GM12878 (cell line): ENCODE measurements at regions not wholly inside any gene's neighbourhood (a gene's known extent, or its start where the extent isn't known, plus 50 kb on each side); places are given as distances from the start of the nearest gene placed in this dataset.
A peak's percentile ranks its signal among the peaks of the same experiment; 100 is the strongest.

ENCODE experiments used
- ATAC-seq: fragments of 200-7000 bp; cut with Tn5 transposase; 3 replicates; pipeline ENCODE4 v1.9.1; 2020; ENCODE audit warnings: mild to moderate bottlenecking, moderate library complexity
- BruUV-seq: library from RNA; stranded (reverse); fragments of 400-500 nt; replicated peaks from 2 replicates; lab custom pipeline; 2021; lab: Mats Ljungman, UMichigan
- CTCF ChIA-PET: fragments of 300-600 bp; sonication (Branson Sonifier 250); formaldehyde crosslinking; extraction: SDS; loops from one replicate; lab custom pipeline; 2021; ENCODE audit warnings: inconsistent platforms; lab: Yijun Ruan, JAX
- POLR2A ChIA-PET: fragments of 350-600 bp; formaldehyde crosslinking; extraction: SDS; loops from one replicate; lab custom pipeline; 2021; ENCODE audit warnings: inconsistent platforms; lab: Charles Lee
- RAD21 ChIA-PET: fragments of 300-600 bp; sonication (Branson Sonifier 250); formaldehyde crosslinking; loops from one replicate; lab custom pipeline; 2023; ENCODE audit warnings: antibody characterized with exemption; ENCODE audit not compliant: unreplicated experiment; lab: Charles Lee
- SMC1A ChIA-PET: fragments of 300-600 bp; sonication (Branson Sonifier 250); formaldehyde crosslinking; loops from one replicate; lab custom pipeline; 2023; ENCODE audit not compliant: unreplicated experiment, uncharacterized antibody; lab: Charles Lee
- DNase-seq: peaks from one replicate; pipeline ENCODE4 v3.0.0-alpha.2; 2011; ENCODE audit warnings: low read depth, low spot score
- FAIRE-seq: peaks from 3 replicates; lab custom pipeline; 2011; peaks lifted over from hg19 to GRCh38; lab: Jason Lieb, UNC
- H2AFZ ChIP-seq: 2 replicates; pipeline ENCODE4 v1.6.0; 2011; ENCODE audit warnings: low read depth, low read length, control low read depth; ENCODE audit not compliant: control insufficient read depth
- H3K27ac ChIP-seq: 2 replicates; pipeline ENCODE4 v1.5.1; 2011; ENCODE audit warnings: control low read depth; ENCODE audit not compliant: control insufficient read depth, insufficient read depth
- H3K27me3 ChIP-seq, 2 experiments: replicated peaks in 1 of 2; 2 replicates each; pipeline versions ENCODE4 v1.6.0 to v1.6.1; 2011; ENCODE audit warnings: low read length in 1 of 2; ENCODE audit not compliant: control insufficient read depth in 2 of 2, insufficient read depth in 2 of 2
- H3K36me3 ChIP-seq, 2 experiments: 2 replicates each; pipeline ENCODE4 v1.5.1; 2011; ENCODE audit warnings: low read length in 1 of 2; ENCODE audit not compliant: control insufficient read depth in 2 of 2, insufficient read depth in 2 of 2
- H3K4me1 ChIP-seq: 2 replicates; pipeline ENCODE4 v1.6.1; 2011; ENCODE audit warnings: mild to moderate bottlenecking, low read length, moderate library complexity, mixed read lengths; ENCODE audit not compliant: control insufficient read depth, insufficient read depth
- H3K4me2 ChIP-seq: 2 replicates; pipeline ENCODE4 v1.6.0; 2011; ENCODE audit warnings: control low read depth; ENCODE audit not compliant: control insufficient read depth, insufficient read depth
- H3K4me3 ChIP-seq: fragments of 200-600 bp; sonication (generic); 2 replicates; pipeline ENCODE4 v1.5.1; 2016
- H3K79me2 ChIP-seq: 2 replicates; pipeline ENCODE4 v1.6.0; 2011; ENCODE audit warnings: low read length; ENCODE audit not compliant: control insufficient read depth, insufficient read depth
- H3K9ac ChIP-seq: 2 replicates; pipeline ENCODE4 v1.8.0; 2011; ENCODE audit warnings: low read length, control low read depth, mixed read lengths; ENCODE audit not compliant: control insufficient read depth, insufficient read depth
- H3K9me3 ChIP-seq: replicated peaks from 3 replicates; pipeline ENCODE4 v1.5.1; 2011; ENCODE audit warnings: mild to moderate bottlenecking, low read length; ENCODE audit not compliant: control insufficient read depth, insufficient read depth
- H4K20me1 ChIP-seq: 2 replicates; pipeline ENCODE4 v1.6.0; 2011; ENCODE audit not compliant: control insufficient read depth, insufficient read depth
- HDGF ChIP-seq: fragments of 450-650 bp; IDR thresholded peaks from 2 replicates; pipeline ENCODE4 v1.6.1; 2016; ENCODE audit warnings: antibody characterized with exemption
- MTA2 ChIP-seq: fragments of 450-650 bp; IDR thresholded peaks from 2 replicates; pipeline ENCODE4 v1.6.1; 2016; ENCODE audit warnings: low read depth, mild to moderate bottlenecking, moderate library complexity
- SMARCA5 ChIP-seq: fragments of 450-650 bp; IDR thresholded peaks from 2 replicates; pipeline ENCODE4 v1.6.1; 2017; ENCODE audit warnings: mild to moderate bottlenecking
- STAT1 ChIP-seq: fragments of 450-650 bp; conservative IDR thresholded peaks from 2 replicates; pipeline ENCODE4 v1.6.1; 2014; ENCODE audit warnings: antibody characterized with exemption, mild to moderate bottlenecking
- WGBS: methylation state at CpG from one replicate; pipeline ENCODE4 v1.1.6; 2016; ENCODE audit warnings: low lambda C conversion rate; ENCODE audit not compliant: insufficient replicate concordance, insufficient coverage; ENCODE audit errors: missing lambda C conversion rate; 5-methylcytosine and 5-hydroxymethylcytosine counted together
- in situ Hi-C: fragments of 300-500 bp; cut with MboI; formaldehyde crosslinking; loops from 9 replicates; pipeline ENCODE4 v1.14.3; 2018; ENCODE audit warnings: mixed read lengths
- intact Hi-C: fragments of 100-400 bp; cut with micrococcal nuclease; formaldehyde crosslinking; loops from one replicate; pipeline ENCODE4 v1.14.2; 2022; ENCODE audit not compliant: unreplicated experiment
- TF ChIP-seq, protein P1 (sequence below): IDR thresholded peaks from 2 replicates; pipeline ENCODE4 v1.6.1; 2012; ENCODE audit warnings: improper control_type of control experiment, low read depth, low read length; ENCODE audit not compliant: insufficient replicate concordance

DNA sequence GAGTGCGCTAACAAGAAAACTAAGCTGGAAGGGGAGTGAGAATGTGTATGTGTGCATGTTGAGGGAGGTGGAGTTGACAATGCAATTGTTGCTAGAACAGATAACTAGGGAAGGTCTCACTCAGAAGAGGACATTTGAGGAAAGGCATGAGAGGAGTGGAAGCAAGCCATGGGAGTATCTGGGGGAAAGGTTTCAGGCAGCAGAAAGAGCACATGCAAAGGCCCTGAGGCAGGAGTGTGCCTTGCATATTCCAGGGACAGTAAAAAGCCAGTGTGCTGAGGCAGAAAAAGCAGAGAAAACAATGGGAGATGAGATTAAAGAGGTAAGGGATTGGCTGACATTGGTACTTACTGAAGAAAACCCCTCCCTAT, 149.6 kb upstream of the ADO start:
- Histone ChIP-seq H2AFZ (no peak overlapping the region; the same call in 1 of the 2 replicates), H3K27ac (peak overlapping the region; percentile 90), H3K27me3 (no peaks in the 10 kb centered on the region), H3K9me3 (peaks cover 5% of the 10 kb centered on the region; the same call in 2 of the 3 replicates), H3K36me3 (no peaks in the 10 kb centered on the region), H3K9ac (peak overlapping the region; percentile 27), H3K4me1 (peaks cover 44% of the 10 kb centered on the region), H3K4me3 (peak overlapping the region; percentile 31), H3K4me2 (peak overlapping the region; percentile 78), H3K79me2 (no peaks in the 10 kb centered on the region), H4K20me1 (no peaks in the 10 kb centered on the region)
- TSS peak; percentile 97 for BruUV-seq
- 100% methylated on average over 1 of the region's 1 CpG for WGBS
- ChIA-PET SMC1A (interaction anchor here (0.6 to 12.8 kb wide), 30 partner anchors 7 to 391 kb away, joined by 3 to 329 read pairs (median 6); partner anchors contain the start of gene EGR2), CTCF (interaction anchor here (0.8 to 6.8 kb wide), 18 partner anchors 11 to 163 kb away, joined by 3 to 64 read pairs (median 5); partner anchors contain the start of genes ADO and EGR2), POLR2A (interaction anchor here (0.8 to 7.1 kb wide), 12 partner anchors 12 to 161 kb away, joined by 3 to 59 read pairs (median 7); partner anchors contain the start of gene EGR2), RAD21 (interaction anchor here (0.7 to 9.0 kb wide), 27 partner anchors 15 to 976 kb away, joined by 3 to 97 read pairs (median 6); partner anchors contain the start of genes ADO and EGR2)
- peak; percentile 53; the same call in 1 of the 2 replicates for TF ChIP-seq HDGF
- 0 out of 2 replicates have a peak, but pooled peaks have one; percentile 34 for TF ChIP-seq SMARCA5
- no peak for TF ChIP-seq MTA2
- ATAC-seq (no peak; the same call in 2 of the 3 replicates), FAIRE-seq (no peak), DNase-seq (no peak)
- intact Hi-C loops = loop anchor here (1.0 to 2.0 kb wide), 4 partner anchors 26 to 161 kb away; partner anchors contain the start of gene EGR2
- in situ Hi-C loops = no loop called here

DNA sequence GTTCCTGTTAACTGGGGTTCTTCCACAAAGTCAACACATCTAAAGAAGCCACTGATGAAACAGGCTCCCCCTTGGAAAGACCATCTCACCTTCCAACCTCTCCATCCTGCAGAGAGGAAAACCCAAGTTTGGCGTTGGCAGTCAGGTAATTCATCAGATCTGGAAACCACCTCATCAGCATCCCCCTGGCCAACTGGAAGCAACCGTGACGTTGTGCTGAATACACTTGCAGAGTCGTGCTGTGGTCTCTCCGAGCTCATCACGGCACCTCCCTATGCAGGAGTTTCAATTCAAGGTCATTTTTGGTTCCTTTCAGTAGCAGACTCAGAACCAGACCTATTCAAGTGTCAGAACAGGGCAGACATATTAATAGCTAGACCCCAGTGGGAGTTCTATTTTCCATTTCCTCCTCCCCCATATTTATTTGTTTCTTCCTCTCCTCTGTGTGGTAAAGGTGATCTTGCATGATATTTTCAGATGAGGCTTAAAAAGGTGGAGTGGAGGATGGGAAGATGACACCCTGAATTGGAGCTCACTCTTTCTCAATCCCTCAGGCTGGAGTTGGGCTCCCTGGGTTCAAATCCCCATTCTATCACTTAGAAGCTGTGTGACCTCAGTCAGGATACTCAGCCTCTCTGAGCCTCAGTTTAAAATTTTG, 149.1 kb upstream of the ADO start:
- H3K27me3 ChIP-seq = no peaks in the 10 kb centered on the region
- H3K4me1 ChIP-seq = peaks cover 44% of the 10 kb centered on the region
- H3K4me3 ChIP-seq = peak overlapping the region; percentile 31
- H3K4me2 ChIP-seq = peak overlapping the region; percentile 78
- peaks cover 5% of the 10 kb centered on the region; the same call in 2 of the 3 replicates for H3K9me3 ChIP-seq
- intact Hi-C loops (loop anchor here (1.0 to 2.0 kb wide), 4 partner anchors 26 to 161 kb away; partner anchors contain the start of gene EGR2), in situ Hi-C loops (no loop called here)
- no TSS peak for BruUV-seq
- ChIA-PET CTCF (interaction anchor here (0.7 to 6.8 kb wide), 20 partner anchors 10 to 163 kb away, joined by 3 to 64 read pairs (median 5); partner anchors contain the start of gene EGR2), POLR2A (interaction anchor here (0.8 to 7.1 kb wide), 13 partner anchors 12 to 161 kb away, joined by 3 to 59 read pairs (median 6); partner anchors contain the start of gene EGR2), RAD21 (interaction anchor here (0.7 to 9.0 kb wide), 28 partner anchors 8 to 976 kb away, joined by 3 to 97 read pairs (median 6); partner anchors contain the start of genes ADO and EGR2), SMC1A (interaction anchor here (0.6 to 12.8 kb wide), 31 partner anchors 8 to 391 kb away, joined by 3 to 329 read pairs (median 6); partner anchors contain the start of gene EGR2)
- peak overlapping the region; percentile 27 for H3K9ac ChIP-seq
- H2AFZ ChIP-seq = no peak overlapping the region; the same call in 1 of the 2 replicates
- no peaks in the 10 kb centered on the region for H3K79me2 ChIP-seq
- DNase-seq (peak; percentile 95), ATAC-seq (peak; percentile 82), FAIRE-seq (peak; percentile 71)
- H4K20me1 ChIP-seq = no peaks in the 10 kb centered on the region
- 0% methylated on average over 6 of the region's 6 CpGs for WGBS
- peak overlapping the region; percentile 90 for H3K27ac ChIP-seq
- H3K36me3 ChIP-seq = no peaks in the 10 kb centered on the region
- no peak for TF ChIP-seq STAT1
- TF ChIP-seq, protein P1, sequence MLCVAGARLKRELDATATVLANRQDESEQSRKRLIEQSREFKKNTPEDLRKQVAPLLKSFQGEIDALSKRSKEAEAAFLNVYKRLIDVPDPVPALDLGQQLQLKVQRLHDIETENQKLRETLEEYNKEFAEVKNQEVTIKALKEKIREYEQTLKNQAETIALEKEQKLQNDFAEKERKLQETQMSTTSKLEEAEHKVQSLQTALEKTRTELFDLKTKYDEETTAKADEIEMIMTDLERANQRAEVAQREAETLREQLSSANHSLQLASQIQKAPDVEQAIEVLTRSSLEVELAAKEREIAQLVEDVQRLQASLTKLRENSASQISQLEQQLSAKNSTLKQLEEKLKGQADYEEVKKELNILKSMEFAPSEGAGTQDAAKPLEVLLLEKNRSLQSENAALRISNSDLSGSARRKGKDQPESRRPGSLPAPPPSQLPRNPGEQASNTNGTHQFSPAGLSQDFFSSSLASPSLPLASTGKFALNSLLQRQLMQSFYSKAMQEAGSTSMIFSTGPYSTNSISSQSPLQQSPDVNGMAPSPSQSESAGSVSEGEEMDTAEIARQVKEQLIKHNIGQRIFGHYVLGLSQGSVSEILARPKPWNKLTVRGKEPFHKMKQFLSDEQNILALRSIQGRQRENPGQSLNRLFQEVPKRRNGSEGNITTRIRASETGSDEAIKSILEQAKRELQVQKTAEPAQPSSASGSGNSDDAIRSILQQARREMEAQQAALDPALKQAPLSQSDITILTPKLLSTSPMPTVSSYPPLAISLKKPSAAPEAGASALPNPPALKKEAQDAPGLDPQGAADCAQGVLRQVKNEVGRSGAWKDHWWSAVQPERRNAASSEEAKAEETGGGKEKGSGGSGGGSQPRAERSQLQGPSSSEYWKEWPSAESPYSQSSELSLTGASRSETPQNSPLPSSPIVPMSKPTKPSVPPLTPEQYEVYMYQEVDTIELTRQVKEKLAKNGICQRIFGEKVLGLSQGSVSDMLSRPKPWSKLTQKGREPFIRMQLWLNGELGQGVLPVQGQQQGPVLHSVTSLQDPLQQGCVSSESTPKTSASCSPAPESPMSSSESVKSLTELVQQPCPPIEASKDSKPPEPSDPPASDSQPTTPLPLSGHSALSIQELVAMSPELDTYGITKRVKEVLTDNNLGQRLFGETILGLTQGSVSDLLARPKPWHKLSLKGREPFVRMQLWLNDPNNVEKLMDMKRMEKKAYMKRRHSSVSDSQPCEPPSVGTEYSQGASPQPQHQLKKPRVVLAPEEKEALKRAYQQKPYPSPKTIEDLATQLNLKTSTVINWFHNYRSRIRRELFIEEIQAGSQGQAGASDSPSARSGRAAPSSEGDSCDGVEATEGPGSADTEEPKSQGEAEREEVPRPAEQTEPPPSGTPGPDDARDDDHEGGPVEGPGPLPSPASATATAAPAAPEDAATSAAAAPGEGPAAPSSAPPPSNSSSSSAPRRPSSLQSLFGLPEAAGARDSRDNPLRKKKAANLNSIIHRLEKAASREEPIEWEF = no peak
